ENCODE measurements at regions not wholly inside any gene's neighbourhood (a gene's known extent, or its start where the extent isn't known, plus 50 kb on each side); places are given as distances from the start of the nearest gene placed in this dataset.

DNA sequence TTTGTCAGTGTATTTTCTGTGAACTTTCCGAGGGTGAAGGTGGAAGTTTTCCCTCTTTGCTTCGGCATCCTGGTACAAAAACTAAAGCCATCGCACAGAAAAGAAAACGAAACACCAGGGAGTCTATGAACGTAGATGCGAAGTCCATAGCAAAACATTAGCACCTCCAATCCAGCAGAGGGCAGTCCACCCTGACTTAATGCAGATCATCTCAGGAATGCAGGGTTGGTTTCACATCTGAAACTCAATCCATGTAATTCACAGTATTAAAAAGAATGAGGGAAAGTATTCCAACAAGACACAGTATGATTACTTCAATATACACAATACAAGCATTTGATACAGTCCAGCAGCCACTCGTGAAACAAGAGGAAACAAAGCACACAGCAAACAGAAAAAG lies 70.8 kb downstream of the RTP5 start:
- no peaks in the 10 kb centered on the region for H3K36me3 ChIP-seq (ENCODE audit: low read depth)
- WGBS, 2 experiments (ENCODE audit: low coverage in 1 of 2, low lambda C conversion rate in 2 of 2, missing lambda C conversion rate in 2 of 2): 76 to 83% methylated on average over 7 of the region's 7 CpGs
- H2AFZ ChIP-seq: no peak overlapping the region
- H3K27ac ChIP-seq: no peak overlapping the region
- no peaks in the 10 kb centered on the region for H3K9me3 ChIP-seq (ENCODE audit: low read depth)
- in situ Hi-C loops (cut with MboI): no loop called here
- no peak for TF ChIP-seq EZH2 (IDR thresholded peaks at IDR 0.05; ENCODE audit: insufficient read depth, poor library complexity, severe bottlenecking)
- no peaks in the 10 kb centered on the region for H3K4me1 ChIP-seq (ENCODE audit: insufficient read depth)
- H3K79me2 ChIP-seq (ENCODE audit: insufficient read depth): no peaks in the 10 kb centered on the region
- no peaks in the 10 kb centered on the region for H4K20me1 ChIP-seq (ENCODE audit: insufficient read depth)
- DNase-seq: peak; percentile 18
- no peak overlapping the region for H3K9ac ChIP-seq
- no peaks in the 10 kb centered on the region for H3K9me2 ChIP-seq (ENCODE audit: insufficient read depth)
- no peak overlapping the region for H3K4me3 ChIP-seq
- H3F3A ChIP-seq (ENCODE audit: insufficient read depth): no peaks in the 10 kb centered on the region; the same call in 1 of the 2 replicates
- H3K4me2 ChIP-seq (ENCODE audit: unreplicated experiment): no peak overlapping the region
- H3K27me3 ChIP-seq (replicated peaks; ENCODE audit: insufficient read depth): no peaks in the 10 kb centered on the region

DNA sequence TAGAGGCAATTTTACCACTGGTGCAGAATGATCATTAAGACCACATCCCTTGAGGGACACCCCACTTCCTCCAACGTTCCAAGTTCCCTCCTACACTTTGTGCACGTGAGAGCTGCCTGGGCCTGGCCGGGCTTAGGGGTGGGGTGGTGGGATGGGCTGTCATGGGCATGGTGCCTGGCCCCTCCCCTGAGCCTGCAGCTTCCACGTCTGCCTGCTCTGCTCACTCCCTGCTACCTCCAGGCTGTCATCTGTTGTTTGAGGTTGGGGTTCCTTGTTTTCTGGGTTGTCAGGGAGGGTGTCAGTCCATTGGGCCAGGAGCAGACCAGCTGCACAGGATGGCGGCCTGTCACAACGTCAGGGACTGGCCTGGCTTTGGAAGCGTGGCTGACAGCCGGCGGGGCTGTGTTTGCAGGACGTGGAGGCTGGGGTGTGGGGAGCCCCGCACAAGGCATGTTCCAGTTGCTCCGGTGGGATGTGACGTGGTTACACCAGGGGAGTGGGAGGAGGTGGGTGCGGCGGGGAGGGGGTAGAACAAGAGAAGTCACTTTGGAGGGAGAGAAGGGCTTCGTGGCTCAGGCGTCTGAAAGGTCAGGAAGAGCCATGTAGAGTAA lies 72.3 kb downstream of the RTP5 start:
- Histone ChIP-seq H4K20me1 (ENCODE audit: insufficient read depth) (no peaks in the 10 kb centered on the region), H3K4me3 (no peak overlapping the region), H3K36me3 (ENCODE audit: low read depth) (no peaks in the 10 kb centered on the region), H3K79me2 (ENCODE audit: insufficient read depth) (no peaks in the 10 kb centered on the region), H3K9me2 (ENCODE audit: insufficient read depth) (no peaks in the 10 kb centered on the region), H3K4me1 (ENCODE audit: insufficient read depth) (no peaks in the 10 kb centered on the region), H3K9me3 (ENCODE audit: low read depth) (no peaks in the 10 kb centered on the region), H3K4me2 (ENCODE audit: unreplicated experiment) (no peak overlapping the region), H2AFZ (no peak overlapping the region), H3K9ac (no peak overlapping the region), H3K27ac (no peak overlapping the region), H3K27me3 (replicated peaks; ENCODE audit: insufficient read depth) (no peaks in the 10 kb centered on the region), H3F3A (ENCODE audit: insufficient read depth) (no peaks in the 10 kb centered on the region)
- TF ChIP-seq EZH2phosphoT487 (IDR thresholded peaks at IDR 0.05; ENCODE audit: insufficient read depth, low read depth): no peak
- TF ChIP-seq EZH2 (IDR thresholded peaks at IDR 0.05; ENCODE audit: insufficient read depth, poor library complexity, severe bottlenecking): no peak
- 47 to 52% methylated on average over 12 to 17 of the region's 17 CpGs for whole genome bisulfite sequencing, 2 experiments (ENCODE audit: low coverage in 1 of 2, low lambda C conversion rate in 2 of 2, missing lambda C conversion rate in 2 of 2)
- DNase-seq: no peak
- in situ Hi-C loops (cut with MboI): no loop called here

DNA sequence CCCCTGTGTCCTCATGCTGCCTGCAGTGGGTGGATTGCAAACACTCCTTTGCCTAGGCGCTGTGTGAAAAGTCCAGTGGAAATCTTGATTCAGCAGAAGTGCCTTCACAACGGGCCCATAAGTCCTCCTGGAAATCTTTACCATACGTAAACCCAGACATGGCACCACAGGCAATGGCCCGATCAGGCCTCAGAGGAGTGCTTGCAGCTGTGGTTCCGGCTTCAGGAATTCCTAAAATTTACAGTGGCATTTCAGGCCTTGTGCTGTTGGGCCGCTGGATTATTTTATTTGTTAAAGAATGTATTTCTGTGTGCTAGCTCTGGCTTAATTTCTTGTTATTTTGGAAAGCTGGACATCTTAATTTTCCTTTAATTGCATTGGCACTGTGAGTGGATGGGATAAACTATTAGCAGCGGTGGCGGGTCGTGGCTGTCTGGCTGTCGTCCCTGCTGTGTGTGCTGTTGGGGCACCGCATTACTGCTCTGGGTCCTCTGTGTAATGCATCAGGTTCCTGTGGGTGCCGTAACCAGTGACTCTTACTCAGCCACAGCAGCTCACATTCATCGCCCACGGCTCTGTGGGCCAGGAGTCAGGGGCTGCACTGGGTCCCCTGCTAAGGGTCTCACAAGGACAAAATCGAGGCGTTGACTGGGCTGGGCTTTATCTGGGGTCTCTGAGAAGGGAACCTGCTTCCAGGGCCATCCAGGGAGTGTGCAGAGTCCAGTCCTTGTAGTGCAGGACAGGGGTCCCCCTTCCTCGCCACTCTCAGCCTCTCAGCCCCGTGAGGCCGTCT lies 73.1 kb downstream of the RTP5 start:
- H3K9me2 ChIP-seq (ENCODE audit: insufficient read depth): no peaks in the 10 kb centered on the region
- TF ChIP-seq EZH2phosphoT487 (IDR thresholded peaks at IDR 0.05; ENCODE audit: insufficient read depth, low read depth) (no peak), EZH2 (IDR thresholded peaks at IDR 0.05; ENCODE audit: insufficient read depth, poor library complexity, severe bottlenecking) (no peak)
- no peak overlapping the region for H3K27ac ChIP-seq
- no peak for DNase-seq
- no peaks in the 10 kb centered on the region for H3K36me3 ChIP-seq (ENCODE audit: low read depth)
- 45 to 46% methylated on average over 18 to 19 of the region's 19 CpGs for WGBS, 2 experiments (ENCODE audit: low coverage in 1 of 2, low lambda C conversion rate in 2 of 2, missing lambda C conversion rate in 2 of 2)
- no peak overlapping the region for H3K9ac ChIP-seq
- H3K4me3 ChIP-seq: no peak overlapping the region
- no peaks in the 10 kb centered on the region for H3K27me3 ChIP-seq (replicated peaks; ENCODE audit: insufficient read depth)
- H2AFZ ChIP-seq: no peak overlapping the region
- H3K9me3 ChIP-seq (ENCODE audit: low read depth): no peaks in the 10 kb centered on the region
- no peaks in the 10 kb centered on the region for H4K20me1 ChIP-seq (ENCODE audit: insufficient read depth)
- H3K4me2 ChIP-seq (ENCODE audit: unreplicated experiment): no peak overlapping the region
- no peaks in the 10 kb centered on the region for H3K79me2 ChIP-seq (ENCODE audit: insufficient read depth)
- no peaks in the 10 kb centered on the region for H3F3A ChIP-seq (ENCODE audit: insufficient read depth)
- in situ Hi-C loops (cut with MboI): no loop called here
- H3K4me1 ChIP-seq (ENCODE audit: insufficient read depth): no peaks in the 10 kb centered on the region

DNA sequence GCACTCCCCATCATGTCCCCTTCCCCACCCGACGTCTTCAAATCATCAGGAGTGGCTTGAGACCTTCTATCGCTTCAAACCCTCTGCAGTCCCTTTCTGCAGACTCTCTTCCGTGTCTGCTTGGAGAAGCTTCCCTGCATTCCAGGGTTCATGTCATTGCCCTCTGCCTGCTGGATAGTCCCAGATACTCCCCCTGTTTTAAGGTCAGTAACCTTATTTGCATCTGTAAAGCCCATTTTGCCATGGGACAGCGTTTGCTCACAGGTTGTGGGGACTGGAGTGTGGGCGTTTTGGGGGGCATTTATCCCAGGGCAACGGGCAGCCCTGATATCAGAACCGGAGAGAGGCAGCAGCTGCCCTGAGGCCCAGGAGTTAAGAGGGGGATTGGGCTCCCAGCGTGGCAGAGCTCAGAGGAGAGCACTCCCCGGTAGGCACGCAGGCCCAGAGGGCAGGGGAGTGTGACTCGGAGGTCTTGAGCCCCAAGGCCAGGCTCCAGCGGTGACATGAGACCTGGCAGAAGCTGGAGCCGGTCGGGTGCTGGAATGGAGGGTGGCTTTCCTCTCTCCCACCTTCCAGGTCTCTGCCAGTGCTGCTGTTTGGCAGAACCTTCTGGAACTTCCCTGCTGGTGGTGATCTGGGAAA lies 73.8 kb downstream of the RTP5 start:
- no peaks in the 10 kb centered on the region for H3K27me3 ChIP-seq (replicated peaks; ENCODE audit: insufficient read depth)
- WGBS, 2 experiments (ENCODE audit: low coverage in 1 of 2, low lambda C conversion rate in 2 of 2, missing lambda C conversion rate in 2 of 2): 56 to 59% methylated on average over 15 of the region's 15 CpGs
- H3K9ac ChIP-seq: no peak overlapping the region
- H3K4me3 ChIP-seq: no peak overlapping the region
- no peak overlapping the region for H3K27ac ChIP-seq
- H3K9me2 ChIP-seq (ENCODE audit: insufficient read depth): no peaks in the 10 kb centered on the region
- no peak overlapping the region for H3K4me2 ChIP-seq (ENCODE audit: unreplicated experiment)
- H3K79me2 ChIP-seq (ENCODE audit: insufficient read depth): no peaks in the 10 kb centered on the region
- no peak for DNase-seq
- no peaks in the 10 kb centered on the region for H4K20me1 ChIP-seq (ENCODE audit: insufficient read depth)
- H3K4me1 ChIP-seq (ENCODE audit: insufficient read depth): no peaks in the 10 kb centered on the region
- in situ Hi-C loops (cut with MboI): no loop called here
- H3K9me3 ChIP-seq (ENCODE audit: low read depth): no peaks in the 10 kb centered on the region
- TF ChIP-seq EZH2phosphoT487 (IDR thresholded peaks at IDR 0.05; ENCODE audit: insufficient read depth, low read depth): no peak
- no peak for TF ChIP-seq EZH2 (IDR thresholded peaks at IDR 0.05; ENCODE audit: insufficient read depth, poor library complexity, severe bottlenecking)
- H3F3A ChIP-seq (ENCODE audit: insufficient read depth): no peaks in the 10 kb centered on the region
- no peak overlapping the region for H2AFZ ChIP-seq
- no peaks in the 10 kb centered on the region for H3K36me3 ChIP-seq (ENCODE audit: low read depth)

Data from GM23248 (cell line).